Hematopoietic multipotent progenitor cell (in vitro differentiated cells): ENCODE measurements at regions not wholly inside any gene's neighbourhood (a gene's known extent, or its start where the extent isn't known, plus 50 kb on each side); places are given as distances from the start of the nearest gene placed in this dataset.
"Not testable (repeated sequence)": the region's sequence is repeated elsewhere in the genome, so short reads cannot be mapped to it uniquely, and the experiment has no call there.

ENCODE experiments used
- DNase-seq, 3 donors: peaks; one replicate each; pipeline ENCODE4 v3.0.0-alpha.2; 2011 to 2015; ENCODE audit warnings: low read depth in 2 of 3, low spot score in 2 of 3

DNA sequence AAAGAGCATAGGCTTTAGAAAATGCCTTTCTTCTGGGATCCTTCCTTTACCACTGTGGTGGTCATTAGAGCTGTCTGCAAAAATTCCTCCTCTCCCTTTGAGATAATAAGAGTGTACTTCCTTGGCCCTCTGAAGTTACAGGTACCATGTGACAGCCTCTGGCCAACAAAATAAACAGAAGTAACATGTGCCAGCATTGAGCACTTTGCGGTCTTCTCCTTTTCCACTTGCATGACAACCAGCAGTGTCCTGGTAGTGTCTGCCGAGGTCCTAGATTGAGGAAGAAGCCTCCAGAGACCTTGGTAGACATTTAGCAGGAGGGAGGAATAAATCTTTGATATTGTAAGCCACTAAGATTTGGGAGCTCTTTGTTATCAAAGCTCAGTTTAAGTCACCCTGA is 87.5 kb upstream of the ARID1B start:
- no peak for DNase-seq

DNA sequence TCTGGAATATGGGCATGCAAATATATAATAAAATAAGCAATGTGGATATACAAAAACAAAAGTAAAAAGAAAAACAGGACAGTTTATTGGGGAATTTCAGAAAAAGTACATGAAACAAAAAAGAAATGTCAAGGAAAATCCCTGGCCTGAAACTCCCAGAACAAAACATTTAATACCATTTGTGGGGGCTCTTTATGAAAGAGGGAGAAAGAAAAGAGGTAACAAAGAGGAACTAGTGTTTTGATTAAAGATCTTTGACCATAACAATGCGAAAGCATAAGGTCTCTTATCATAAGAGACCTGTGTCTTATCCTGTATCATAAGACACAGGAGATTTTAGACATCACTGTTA is 88.6 kb upstream of the ARID1B start:
- no peak for DNase-seq

DNA sequence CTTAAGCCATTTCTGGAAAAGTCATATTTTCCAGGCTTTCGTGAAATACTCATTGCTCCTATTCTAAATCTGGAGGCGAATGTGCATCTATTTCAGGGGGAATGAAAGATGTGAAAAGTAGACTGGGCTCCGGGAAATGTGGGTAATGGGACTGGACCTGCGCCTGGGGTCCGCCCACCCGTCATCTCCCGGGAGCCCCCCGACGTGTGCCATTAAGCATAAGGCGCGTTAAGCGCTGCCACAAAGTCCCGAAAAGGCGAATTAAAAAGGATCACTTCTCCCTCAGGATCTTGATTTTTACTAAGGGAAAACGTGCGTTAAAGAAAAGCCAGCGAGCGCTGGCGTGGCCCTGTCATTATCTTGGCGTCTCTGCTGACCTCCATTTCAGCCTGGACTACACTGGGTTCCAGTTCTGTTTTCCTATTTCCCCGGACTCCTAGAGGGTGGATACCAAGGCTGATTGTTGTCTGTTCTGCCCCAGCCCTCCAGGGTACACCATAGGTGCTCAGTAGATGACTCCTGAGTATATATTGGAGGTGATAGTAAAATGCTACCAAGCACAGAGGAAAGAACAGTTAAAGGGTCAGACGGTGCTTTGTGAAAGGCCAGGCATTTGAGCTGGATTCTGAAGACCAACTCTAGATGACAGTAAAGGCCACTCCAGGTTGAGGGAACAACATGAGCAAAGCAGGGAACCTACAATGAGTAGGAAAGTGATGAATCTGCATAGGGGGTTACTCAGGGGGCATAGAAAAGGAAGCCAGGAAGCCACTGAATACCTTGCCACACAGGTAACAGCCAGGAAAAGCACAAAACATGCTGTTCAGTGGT is 89.2 kb upstream of the ARID1B start:
- DNase-seq, result peak in 2 of 3 donors; percentile 15 to 20

DNA sequence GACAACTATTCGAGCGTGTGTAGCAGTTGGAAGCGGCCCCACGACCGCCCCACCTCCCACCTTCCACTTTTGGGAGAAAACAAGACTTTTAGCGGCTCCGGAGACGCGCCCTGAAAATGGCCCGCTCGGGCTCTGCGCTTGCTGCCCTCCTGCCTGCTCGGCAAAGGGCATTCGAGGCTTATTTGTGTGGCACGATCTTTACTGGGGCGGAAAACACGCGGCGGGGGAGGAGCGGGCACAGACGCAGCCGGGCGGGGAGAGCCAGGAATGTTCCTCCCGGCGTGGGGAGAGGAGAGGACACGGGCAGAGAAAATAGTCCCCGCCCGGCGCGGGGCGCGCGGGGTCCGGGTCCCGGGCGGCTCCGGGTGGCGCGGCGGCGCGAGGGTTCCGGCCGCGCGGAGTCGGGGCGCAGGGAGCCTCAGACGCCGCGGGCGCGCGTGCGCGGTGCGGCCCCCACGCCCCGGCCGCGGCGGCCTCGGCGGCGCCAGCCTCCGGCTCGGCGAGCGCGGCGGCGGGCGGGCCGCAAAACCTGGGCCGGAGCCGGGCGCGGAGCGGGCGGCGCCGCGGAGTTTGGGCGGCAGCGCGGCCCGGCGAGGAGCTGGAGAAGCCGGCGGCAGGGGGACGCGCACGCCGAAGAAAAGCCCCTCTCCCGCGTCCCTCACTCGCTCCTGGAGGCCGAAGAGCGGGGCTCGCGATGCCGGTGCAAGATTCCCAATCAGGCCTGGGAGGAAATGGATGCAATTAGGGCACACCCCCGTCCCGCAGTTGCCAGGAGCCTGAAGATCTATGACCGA is 90.0 kb upstream of the ARID1B start:
- DNase-seq, result peak; percentile 71 to 91 (median 86)

DNA sequence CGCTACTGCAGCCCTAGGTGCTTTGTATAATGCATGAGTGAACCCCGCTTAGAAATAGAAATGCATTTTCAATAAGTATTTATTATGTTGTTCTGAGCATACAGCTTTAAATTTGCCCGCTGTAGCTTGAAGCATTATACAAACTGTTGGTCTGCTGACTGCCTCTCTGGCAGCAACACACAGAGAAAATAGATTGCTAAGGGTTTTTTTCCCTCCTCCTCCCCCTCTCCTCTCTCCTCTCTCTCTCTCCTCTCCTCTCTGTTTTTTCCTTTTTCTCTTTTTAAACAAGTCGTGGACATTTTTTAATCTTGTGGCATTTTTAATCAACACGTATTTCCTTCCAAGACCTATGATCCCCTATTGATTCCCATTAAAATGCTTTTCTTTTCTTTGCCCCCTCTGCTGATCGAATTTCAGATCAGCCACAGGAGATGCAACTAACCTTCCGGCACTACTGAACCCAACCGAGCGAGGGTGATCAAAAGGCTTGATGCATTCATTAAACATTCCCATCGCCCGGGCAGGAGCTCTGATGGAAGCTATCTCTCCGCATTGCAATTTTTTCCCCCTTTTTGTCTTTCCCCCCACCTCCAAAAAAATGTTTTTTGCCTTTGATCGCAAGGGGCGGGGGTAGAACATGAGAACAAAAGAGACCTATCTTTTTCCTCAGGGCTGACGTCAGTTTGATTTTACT is 90.7 kb upstream of the ARID1B start:
- DNase-seq, result peak; percentile 9 to 75 (median 70)

DNA sequence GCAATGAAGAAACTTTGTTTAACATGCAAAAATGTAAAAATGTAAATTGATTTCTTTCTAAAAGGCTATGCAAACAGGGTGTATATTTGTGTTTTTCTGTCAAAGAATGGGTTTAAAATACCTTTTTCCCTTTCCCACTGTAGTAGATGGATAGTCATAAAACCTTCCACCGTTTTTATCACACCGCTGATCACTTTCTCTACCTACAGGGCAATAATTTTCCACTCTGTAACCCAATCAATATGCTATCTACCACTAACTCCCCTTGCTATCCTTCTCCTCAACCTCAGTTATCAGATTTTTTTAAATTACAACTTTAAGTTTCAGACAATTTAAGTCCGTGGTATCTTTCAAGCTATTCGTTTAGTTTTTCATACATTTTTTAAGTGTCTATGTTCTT is 91.4 kb upstream of the ARID1B start:
- no peak for DNase-seq

DNA sequence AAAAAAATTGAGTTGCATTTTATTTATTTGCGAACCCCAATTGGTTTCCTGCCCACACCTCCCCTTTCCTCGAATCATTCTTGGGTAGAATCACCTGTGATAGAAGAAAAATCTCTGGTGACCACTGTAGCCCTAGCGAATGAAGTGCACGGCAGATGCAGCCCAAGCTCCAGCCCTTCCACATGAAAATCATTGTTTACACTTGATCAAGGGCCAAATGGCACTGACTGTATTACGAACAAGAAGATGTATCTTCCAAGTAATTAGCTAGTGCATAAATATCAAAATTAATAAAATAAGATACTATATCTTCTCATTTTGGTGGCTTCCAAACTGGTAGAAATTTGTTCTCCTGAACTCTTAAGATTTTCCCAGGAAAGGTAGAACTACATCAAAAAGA is 93.4 kb upstream of the ARID1B start:
- DNase-seq, result no peak

DNA sequence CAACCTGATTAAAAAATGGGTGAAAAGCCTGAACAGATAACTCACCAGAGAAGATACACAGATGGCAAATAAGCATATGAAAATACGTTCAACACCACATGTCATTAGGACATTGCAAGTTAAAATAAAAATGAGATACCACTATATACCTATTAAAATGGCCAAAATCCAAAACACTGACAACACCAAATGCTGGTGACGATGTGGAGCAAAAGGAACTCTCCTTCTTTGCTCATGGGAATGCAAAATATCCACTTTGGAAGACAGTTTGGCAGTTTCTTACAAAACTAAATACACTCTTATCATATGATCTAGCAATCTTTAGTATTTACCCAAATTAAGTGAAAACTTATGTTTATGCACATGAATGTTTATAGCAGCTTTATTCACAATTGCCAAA is 100.5 kb upstream of the ARID1B start:
- DNase-seq, result no peak

DNA sequence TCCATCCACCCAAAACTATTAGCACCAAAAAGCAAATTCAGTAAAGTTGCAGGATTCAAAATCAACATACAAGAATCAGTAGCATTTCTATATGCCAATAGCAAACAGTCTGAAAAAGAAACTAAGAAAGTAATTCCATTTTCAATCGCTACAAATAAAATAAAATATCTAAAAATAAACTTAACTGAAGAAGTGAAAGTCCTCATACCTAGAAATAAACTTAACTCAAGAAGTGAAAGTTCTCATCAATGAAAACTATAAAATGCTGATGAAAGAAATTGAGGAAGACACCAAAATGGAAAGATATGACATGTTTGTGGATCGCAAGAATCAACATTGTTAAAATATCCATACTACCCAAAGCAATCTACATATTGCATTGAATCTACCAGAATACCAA is 103.0 kb upstream of the ARID1B start:
- no peak for DNase-seq

DNA sequence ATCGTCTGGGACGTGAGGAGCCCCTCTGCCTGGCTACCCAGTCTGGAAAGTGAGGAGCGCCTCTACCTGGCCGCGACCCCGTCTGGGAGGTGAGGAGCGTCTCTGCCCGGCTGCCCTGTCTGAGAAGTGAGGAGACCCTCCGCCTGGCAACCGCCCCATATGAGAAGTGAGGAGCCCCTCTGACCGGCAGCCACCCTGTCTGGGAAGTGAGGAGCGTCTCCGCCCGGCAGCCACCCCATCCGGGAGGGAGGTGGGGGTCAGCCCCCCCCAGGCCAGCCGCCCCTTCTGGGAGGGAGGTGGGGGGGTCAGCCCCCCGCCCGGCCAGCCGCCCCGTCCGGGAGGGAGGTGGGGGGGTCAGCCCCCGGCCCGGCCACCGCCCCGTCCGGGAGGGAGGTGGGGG is 107.1 kb upstream of the ARID1B start:
- not testable (repeated sequence) for DNase-seq

DNA sequence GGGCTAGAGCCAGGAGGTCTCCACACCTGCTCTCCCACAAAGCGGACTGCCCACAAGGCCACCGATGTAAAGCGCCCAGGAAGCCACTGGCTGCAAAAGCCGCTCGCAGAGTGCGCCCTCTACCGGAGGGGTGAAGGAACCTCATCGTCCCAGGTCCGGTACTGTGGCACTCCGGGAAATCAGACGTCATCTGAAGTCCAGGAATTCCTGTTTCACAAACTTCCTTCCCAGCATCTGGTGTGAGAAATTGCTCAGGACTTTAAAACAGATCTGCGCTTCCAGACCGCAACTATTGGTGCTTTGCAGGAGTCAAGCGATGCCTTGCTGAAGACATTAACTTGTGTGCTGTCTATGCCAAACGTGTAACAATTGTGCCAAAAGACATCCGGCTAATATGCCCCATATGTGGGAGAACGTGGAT is 115.1 kb upstream of the ARID1B start:
- no peak for DNase-seq

DNA sequence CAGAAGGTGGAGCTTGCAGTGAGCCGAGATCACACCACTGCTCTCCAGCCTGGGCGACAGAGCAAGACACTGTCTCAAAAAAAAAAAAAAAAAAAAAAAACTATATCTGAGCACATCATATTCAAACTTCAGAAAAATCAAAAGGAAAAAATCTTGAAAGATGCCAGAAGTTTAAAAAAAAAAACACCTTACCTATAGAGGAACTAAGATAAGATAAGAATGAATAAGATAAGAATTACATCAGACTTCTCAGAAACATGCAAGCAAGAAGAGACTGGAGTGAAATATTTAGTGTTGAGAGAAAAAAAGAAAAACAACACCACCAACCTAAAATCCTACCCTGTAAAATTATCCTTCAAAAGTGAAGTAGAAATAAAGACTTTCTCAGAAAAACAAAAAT is 116.8 kb upstream of the ARID1B start:
- no peak for DNase-seq

DNA sequence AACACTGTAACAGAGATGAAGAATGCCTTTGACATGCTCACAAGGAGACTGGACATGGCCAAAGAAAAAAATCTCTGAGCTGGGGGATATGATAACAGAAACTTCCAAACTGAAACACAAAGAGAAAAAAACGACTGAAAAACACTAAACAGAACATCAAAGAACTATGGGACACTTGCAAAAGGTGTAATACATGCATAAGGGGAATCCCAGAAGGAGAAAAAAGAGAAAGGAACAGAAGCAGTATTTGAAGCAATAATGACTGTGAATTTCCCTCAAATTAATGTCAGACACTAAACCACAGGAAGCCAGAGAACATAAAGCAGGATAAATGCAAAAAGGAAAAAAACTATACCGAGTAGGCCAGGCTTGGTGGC is 117.4 kb upstream of the ARID1B start:
- DNase-seq, result no peak

DNA sequence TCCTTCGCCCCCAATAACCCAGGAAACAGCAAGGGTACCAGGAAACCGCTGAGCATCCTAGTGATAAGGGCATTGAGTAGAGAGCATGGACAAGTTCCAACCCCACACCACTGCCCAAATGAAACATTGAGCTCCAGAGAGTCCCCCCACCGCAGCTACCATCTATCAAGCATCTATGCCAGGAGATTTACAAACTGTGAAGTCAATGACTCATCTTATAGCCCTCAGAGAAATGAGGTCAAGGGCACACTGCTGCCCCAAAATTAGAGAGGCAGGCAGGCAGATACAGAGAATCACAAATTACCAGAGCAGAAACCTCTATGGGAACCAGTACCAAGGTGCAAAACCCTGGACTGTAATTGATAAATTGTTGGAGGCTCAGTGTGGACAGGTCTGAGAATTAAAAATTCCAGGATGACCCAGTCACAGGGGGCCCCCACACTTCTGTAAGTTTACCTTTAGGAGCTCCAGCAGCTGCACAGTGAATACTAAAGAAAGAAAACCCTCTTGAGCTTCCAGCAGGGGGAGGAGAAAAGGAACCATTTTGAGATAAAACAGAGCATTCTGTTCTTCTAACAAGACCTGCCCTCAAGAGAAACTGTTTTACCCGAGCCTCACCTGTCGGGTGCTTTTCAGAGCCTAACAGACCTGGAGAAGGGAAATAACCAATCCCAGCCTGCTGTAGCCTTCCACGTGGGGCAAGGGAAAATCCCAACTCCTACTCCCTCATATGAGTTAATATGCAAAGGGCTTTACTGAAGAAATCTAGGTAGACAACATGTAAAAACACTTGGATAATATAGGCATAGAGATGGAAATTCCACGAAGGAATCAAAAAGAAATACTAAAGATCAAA is 118.0 kb upstream of the ARID1B start:
- DNase-seq, result no peak

DNA sequence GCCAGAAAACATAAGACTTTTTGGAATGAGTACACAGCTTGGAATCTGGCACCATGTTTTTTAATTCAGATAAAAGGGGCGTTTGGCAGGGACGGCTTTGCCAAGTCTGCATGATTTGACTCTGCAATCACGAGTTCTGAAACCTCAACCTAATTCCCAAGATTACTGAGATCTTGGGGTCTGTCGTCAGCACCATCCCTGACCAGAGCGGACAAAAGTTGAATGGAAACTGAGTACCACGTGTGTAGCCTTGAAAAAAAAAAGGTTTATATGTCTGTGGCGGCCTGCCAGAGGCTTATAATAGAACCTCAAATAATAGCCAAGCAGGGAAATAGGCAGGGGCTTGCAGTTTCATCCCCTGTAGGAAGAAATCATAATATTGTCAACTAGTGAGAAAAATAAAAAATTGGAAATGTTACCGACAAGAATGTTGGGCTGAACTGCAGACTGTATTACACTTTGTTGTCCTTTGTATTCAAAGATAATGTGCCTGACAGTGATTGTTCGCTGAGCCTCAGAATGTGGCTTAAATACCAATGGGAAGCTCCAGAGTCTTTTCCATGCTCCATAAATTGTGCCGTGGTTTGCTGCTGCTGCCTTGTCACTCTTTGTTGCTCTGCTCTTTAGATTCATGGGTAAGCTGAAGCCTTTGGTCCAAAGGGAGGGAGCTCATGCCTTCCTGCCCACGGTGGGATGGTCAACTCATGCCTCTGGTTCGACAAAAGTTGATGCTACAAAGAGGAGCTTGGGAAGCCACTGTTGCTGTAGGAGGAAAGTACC is 118.8 kb upstream of the ARID1B start:
- no peak for DNase-seq

DNA sequence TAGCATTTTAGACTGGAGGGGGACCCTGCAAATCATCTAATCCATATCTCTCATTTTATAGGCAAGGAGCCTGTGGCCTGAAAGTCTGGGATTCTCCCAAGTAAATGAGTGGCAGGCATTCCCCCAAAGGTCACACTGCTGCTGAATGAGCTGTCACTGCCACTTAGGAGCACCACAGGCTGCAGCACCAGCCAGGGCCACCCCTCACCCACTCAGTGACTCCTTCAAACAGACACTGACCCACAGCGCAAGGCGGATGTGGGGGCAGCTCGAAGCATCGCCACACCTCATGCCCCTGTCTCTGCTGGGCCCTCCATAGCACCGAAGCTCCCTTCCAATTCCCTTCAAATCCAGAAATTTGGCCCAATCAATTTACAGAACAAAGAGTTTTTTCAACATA is 119.9 kb upstream of the ARID1B start:
- DNase-seq, result no peak

DNA sequence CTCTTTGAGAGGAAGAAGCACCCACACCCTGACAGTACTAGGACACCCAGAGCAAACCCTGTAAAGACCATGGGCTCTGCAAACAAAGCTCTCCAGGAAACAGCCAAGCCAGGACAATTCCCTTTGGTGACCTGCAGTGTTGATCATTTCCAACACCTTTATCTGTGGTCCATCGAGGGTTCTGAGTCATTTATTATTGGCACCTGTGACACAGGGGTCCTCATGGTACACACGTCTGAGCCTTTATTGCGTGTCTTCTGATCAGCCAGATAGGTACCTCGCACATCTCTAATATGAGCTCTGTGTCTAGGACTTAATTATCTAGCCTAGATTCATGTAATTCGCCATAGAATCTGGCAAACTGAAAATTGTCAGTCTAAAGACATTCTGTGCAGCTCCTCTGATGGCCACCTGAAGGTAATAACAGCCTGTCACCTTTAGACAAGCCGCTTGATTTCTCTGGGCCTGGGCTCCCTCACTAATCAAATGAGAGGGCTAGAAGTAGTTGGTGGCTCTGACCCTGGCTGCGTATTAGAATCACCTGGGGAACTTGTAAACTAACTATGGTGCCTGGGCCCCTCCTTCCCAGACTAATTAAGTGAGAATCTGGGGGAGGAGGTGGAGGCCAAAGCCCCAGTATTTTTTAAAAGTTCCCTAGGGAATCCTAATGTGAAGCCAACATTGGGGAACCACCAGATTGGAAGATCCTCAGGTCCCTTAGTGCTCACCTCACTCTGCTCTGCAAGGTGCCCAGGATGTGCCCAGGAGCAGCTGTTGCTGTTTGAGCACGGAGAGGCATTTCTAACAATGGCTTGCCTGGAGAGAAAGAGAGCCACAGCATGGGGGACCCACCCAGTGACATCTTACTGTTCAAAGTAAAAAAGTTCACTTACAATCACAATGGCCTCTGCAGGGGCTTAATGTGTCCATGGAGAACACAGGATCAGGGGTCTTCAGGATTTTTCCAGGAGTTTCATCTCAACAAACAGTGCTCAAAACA is 122.0 kb upstream of the ARID1B start:
- DNase-seq, result no peak

DNA sequence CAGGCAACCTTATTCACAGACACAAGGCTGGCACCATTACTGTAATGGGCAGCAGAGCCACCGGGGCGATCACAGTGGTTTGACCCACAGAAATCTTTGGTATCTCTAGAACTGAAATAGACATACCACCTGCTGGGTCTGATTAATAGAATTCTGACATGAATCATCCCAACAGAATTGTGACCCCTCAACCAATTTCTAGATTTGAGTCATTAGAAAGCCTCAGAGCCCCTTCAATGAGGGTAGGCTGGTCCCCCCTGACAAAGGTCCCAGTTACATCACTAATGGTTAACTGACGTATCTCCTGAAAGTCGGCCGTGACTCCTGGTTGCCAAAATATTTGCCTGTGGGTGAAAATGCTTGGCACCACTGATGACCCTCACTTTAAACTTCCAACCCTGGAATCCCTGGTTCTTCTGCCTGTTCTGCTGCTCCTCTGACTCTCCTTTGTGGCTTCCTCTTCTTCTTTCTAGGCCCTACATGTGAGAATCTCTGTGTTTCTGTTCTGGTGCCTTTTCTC is 124.9 kb upstream of the ARID1B start:
- DNase-seq, result no peak
